Uterus (tissue), 2 donors: ENCODE measurements at regions not wholly inside any gene's neighbourhood (a gene's known extent, or its start where the extent isn't known, plus 50 kb on each side); places are given as distances from the start of the nearest gene placed in this dataset.

Experiments used
- POLR2A ChIP-seq, 2 donors: fragments of 450-650 bp; IDR thresholded peaks; one replicate each; pipeline ENCODE4 v1.6.1; 2016; ENCODE audit warnings: antibody characterized with exemption in 2 of 2, mild to moderate bottlenecking in 1 of 2, moderate library complexity in 1 of 2
- TF ChIP-seq, protein P1 (sequence below), 4 experiments: fragments of 200-600 bp in 2 of 4; fragments of 450-650 bp in 2 of 4; sonication (generic) in 2 of 4; IDR thresholded peaks; one replicate each; pipeline ENCODE4 v1.5.1; 2016 to 2019; ENCODE audit warnings: antibody characterized with exemption in 4 of 4, mild to moderate bottlenecking in 2 of 4, moderate library complexity in 1 of 4

DNA sequence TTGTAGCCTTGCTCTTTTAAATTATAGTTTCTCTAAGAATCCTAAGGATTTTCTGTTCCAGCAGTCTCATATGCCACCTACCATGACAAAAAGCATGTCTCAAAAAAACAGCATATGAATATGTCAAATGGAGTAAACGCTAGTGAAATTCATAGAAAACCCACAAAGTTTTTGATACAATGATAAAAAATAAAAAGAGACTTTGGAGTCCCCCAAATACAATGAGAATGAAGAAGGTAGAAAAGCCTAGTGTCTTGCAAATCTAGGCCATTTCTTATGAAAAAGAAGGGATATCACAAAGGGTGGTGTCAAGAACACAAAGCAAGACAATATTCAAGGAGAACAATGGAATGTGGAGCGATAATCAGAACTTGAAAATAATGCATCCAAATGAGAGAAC is 668.5 kb downstream of the PLOD2 start:
- TF ChIP-seq, protein P1, sequence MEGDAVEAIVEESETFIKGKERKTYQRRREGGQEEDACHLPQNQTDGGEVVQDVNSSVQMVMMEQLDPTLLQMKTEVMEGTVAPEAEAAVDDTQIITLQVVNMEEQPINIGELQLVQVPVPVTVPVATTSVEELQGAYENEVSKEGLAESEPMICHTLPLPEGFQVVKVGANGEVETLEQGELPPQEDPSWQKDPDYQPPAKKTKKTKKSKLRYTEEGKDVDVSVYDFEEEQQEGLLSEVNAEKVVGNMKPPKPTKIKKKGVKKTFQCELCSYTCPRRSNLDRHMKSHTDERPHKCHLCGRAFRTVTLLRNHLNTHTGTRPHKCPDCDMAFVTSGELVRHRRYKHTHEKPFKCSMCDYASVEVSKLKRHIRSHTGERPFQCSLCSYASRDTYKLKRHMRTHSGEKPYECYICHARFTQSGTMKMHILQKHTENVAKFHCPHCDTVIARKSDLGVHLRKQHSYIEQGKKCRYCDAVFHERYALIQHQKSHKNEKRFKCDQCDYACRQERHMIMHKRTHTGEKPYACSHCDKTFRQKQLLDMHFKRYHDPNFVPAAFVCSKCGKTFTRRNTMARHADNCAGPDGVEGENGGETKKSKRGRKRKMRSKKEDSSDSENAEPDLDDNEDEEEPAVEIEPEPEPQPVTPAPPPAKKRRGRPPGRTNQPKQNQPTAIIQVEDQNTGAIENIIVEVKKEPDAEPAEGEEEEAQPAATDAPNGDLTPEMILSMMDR (IDR thresholded peaks at IDR 0.05), result no peak
- no peak for TF ChIP-seq POLR2A (IDR thresholded peaks at IDR 0.05)
